ENCODE measurements at regions not wholly inside any gene's neighbourhood (a gene's known extent, or its start where the extent isn't known, plus 50 kb on each side); places are given as distances from the start of the nearest gene placed in this dataset.

GRCh38 chr19:34588846-34589245, 88.1 kb downstream of the SCGB2B2 start:
- TF ChIP-seq, protein P1, sequence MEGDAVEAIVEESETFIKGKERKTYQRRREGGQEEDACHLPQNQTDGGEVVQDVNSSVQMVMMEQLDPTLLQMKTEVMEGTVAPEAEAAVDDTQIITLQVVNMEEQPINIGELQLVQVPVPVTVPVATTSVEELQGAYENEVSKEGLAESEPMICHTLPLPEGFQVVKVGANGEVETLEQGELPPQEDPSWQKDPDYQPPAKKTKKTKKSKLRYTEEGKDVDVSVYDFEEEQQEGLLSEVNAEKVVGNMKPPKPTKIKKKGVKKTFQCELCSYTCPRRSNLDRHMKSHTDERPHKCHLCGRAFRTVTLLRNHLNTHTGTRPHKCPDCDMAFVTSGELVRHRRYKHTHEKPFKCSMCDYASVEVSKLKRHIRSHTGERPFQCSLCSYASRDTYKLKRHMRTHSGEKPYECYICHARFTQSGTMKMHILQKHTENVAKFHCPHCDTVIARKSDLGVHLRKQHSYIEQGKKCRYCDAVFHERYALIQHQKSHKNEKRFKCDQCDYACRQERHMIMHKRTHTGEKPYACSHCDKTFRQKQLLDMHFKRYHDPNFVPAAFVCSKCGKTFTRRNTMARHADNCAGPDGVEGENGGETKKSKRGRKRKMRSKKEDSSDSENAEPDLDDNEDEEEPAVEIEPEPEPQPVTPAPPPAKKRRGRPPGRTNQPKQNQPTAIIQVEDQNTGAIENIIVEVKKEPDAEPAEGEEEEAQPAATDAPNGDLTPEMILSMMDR (IDR thresholded peaks at IDR 0.05), result no peak
- no peak for TF ChIP-seq POLR2A (IDR thresholded peaks at IDR 0.05)

Measured in lower leg skin (tissue), 3 donors.